HFF-Myc (cell line): ENCODE measurements at regions not wholly inside any gene's neighbourhood (a gene's known extent, or its start where the extent isn't known, plus 50 kb on each side); places are given as distances from the start of the nearest gene placed in this dataset.

Experiments used
- DNase-seq: peaks from one replicate; pipeline ENCODE4 v3.0.0-alpha.2; 2011; ENCODE audit warnings: low read depth; ENCODE audit errors: extremely low read depth
- H3K4me3 ChIP-seq: replicated peaks from 2 replicates; pipeline ENCODE4 v1.5.1; 2011; ENCODE audit warnings: low read depth, mild to moderate bottlenecking, control low read depth, low read length
- TF ChIP-seq, protein P1 (sequence below): IDR thresholded peaks from 2 replicates; pipeline ENCODE4 v1.5.1; 2012; ENCODE audit warnings: mild to moderate bottlenecking, low read depth, low read length, control low read depth; ENCODE audit errors: missing control alignments

- H3K4me3 ChIP-seq = no peak overlapping the region
- DNase-seq = no peak
- TF ChIP-seq, protein P1, sequence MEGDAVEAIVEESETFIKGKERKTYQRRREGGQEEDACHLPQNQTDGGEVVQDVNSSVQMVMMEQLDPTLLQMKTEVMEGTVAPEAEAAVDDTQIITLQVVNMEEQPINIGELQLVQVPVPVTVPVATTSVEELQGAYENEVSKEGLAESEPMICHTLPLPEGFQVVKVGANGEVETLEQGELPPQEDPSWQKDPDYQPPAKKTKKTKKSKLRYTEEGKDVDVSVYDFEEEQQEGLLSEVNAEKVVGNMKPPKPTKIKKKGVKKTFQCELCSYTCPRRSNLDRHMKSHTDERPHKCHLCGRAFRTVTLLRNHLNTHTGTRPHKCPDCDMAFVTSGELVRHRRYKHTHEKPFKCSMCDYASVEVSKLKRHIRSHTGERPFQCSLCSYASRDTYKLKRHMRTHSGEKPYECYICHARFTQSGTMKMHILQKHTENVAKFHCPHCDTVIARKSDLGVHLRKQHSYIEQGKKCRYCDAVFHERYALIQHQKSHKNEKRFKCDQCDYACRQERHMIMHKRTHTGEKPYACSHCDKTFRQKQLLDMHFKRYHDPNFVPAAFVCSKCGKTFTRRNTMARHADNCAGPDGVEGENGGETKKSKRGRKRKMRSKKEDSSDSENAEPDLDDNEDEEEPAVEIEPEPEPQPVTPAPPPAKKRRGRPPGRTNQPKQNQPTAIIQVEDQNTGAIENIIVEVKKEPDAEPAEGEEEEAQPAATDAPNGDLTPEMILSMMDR = no peak
Observed at GRCh38 chr18:30566877-30567276, 475.7 kb downstream of the DSC3 start.

DNA sequence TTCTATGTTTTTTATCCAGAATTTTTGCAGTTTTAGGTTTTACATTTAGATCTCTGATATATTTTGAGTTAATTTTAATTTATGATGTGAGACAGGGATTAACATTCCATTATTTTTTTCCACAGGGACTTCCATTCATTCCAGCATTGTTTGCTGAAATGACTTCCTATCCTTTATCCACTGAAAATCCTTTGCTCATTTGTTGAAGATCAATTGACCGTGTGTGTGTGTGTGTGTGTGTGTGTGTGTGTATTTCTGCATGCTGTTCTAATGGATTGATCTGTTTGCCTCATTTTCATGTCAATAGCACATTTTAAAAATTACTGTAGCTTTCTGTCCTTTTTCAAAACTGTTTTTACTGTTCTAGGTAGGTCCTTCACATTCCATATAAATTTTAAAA, 480.3 kb downstream of the DSC3 start:
- DNase-seq = no peak
- TF ChIP-seq, protein P1 = no peak

GRCh38 chr18:30556112-30556511, 486.4 kb downstream of the DSC3 start:
- TF ChIP-seq, protein P1 = no peak
- no peak overlapping the region for H3K4me3 ChIP-seq
- no peak for DNase-seq

More for the DNA sequence above, 480.3 kb downstream of the DSC3 start:
- no peak overlapping the region for H3K4me3 ChIP-seq

DNA sequence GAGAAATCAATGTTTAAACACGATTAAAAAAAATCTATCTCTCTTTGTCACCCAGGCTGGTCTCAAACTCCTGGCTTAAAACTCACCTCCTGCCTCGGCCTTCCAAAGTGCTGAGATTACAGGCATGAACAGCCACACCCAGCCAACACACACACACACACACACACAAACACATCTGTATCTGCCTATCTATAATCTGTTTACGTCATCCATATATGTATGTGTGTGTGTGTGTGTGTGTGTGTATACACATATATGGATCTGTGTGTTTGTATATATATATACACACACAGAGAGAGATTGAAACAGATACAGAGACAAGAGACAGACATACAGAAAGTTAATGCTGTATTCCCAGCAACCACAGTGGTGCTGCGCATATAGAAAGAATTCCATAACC, 497.1 kb downstream of the DSC3 start:
- TF ChIP-seq, protein P1 = no peak
- no peak for DNase-seq
- H3K4me3 ChIP-seq = no peak overlapping the region

DNA sequence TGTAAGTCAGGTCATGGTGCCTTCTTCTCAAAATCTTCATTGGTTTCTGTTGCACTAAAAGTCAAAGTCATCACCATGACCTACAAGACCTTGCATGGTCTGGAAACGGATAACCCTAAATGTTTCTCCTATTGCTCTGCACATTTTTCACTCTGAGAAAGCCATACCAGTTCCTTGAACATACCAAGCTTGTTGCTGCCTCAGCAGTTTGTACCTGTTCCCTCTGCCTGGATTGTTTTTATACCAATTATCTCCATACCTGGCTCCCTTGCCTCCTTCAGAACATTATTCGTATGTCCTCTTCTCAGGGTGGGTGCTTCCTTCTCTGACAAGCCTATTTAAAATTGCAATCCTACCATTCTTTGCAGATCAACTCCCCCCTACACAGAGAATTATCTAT, 498.4 kb downstream of the DSC3 start:
- no peak for DNase-seq
- TF ChIP-seq, protein P1 = no peak
- H3K4me3 ChIP-seq = no peak overlapping the region

GRCh38 chr18:30533716-30534115, 508.8 kb downstream of the DSC3 start:
- TF ChIP-seq, protein P1 = no peak
- no peak for DNase-seq
- H3K4me3 ChIP-seq = no peak overlapping the region

DNA sequence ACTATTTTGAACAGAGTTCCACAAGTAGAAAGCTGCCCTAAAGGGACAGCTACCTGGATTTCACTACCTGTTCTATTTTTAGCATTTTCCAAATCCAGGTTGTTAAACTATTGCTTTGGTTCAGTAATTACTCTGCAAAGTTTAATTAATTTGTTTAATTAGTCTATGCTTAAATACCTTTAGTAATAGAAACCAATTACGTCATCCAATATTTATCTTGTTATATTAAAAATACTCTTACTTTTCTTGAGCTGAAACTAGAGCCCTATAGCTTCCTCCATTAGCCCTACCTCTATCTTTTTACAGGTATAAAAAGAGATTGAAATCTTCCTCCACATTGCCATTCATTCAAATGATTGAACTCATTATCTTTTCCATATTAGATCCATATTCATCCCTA, 514.6 kb downstream of the DSC3 start:
- DNase-seq = no peak
- no peak overlapping the region for H3K4me3 ChIP-seq
- TF ChIP-seq, protein P1 = no peak
